ENCODE measurements at regions not wholly inside any gene's neighbourhood (a gene's known extent, or its start where the extent isn't known, plus 50 kb on each side); places are given as distances from the start of the nearest gene placed in this dataset.
"Not testable (repeated sequence)": the region's sequence is repeated elsewhere in the genome, so short reads cannot be mapped to it uniquely, and the experiment has no call there.

GRCh38 chr2:207332480-207333212 is 166.9 kb upstream of the KLF7 start:
- DNase-seq: no peak

GRCh38 chr2:207333599-207334300 is 168.0 kb upstream of the KLF7 start:
- DNase-seq: no peak

- DNase-seq: no peak
These were observed 168.5 kb upstream of the KLF7 start for GRCh38 chr2:207334301-207334623.

- peak; percentile 63 for DNase-seq
These were observed 169.1 kb upstream of the KLF7 start for GRCh38 chr2:207334624-207335371.

- DNase-seq: peak; percentile 21
These were observed 171.8 kb upstream of the KLF7 start for GRCh38 chr2:207337234-207338219.

- no peak for DNase-seq
These were observed 172.5 kb upstream of the KLF7 start for GRCh38 chr2:207338220-207338607.

GRCh38 chr2:207338610-207339009 is 172.9 kb upstream of the KLF7 start:
- no peak for DNase-seq

GRCh38 chr2:207341112-207341750 is 175.5 kb upstream of the KLF7 start:
- no peak for DNase-seq

GRCh38 chr2:207341804-207342203 is 176.1 kb upstream of the KLF7 start:
- DNase-seq: no peak

GRCh38 chr2:207344596-207345394 is 179.0 kb upstream of the KLF7 start:
- not testable (repeated sequence) for DNase-seq

GRCh38 chr2:207351171-207351570 is 178.6 kb upstream of the CREB1 start:
- no peak for DNase-seq

GRCh38 chr2:207352978-207353671 is 176.6 kb upstream of the CREB1 start:
- peak; percentile 9 for DNase-seq

GRCh38 chr2:207353836-207354235 is 175.9 kb upstream of the CREB1 start:
- DNase-seq: no peak

- DNase-seq: no peak
These were observed 175.3 kb upstream of the CREB1 start for GRCh38 chr2:207354462-207354861.

- DNase-seq: no peak
These were observed 173.2 kb upstream of the CREB1 start for GRCh38 chr2:207356567-207356966.

GRCh38 chr2:207357216-207357615 is 172.5 kb upstream of the CREB1 start:
- no peak for DNase-seq

GRCh38 chr2:207362716-207363115 is 167.0 kb upstream of the CREB1 start:
- DNase-seq: no peak

- no peak for DNase-seq
These were observed 165.9 kb upstream of the CREB1 start for GRCh38 chr2:207363761-207364290.

GRCh38 chr2:207370646-207371045 is 159.1 kb upstream of the CREB1 start:
- no peak for DNase-seq

- no peak for DNase-seq
These were observed 157.9 kb upstream of the CREB1 start for GRCh38 chr2:207371877-207372276.
